IMR-90 (cell line): ENCODE measurements at regions not wholly inside any gene's neighbourhood (a gene's known extent, or its start where the extent isn't known, plus 50 kb on each side); places are given as distances from the start of the nearest gene placed in this dataset.

Source experiments
- ATAC-seq: fragments of 200-7000 bp; cut with Tn5 transposase; 2 replicates; pipeline ENCODE4 v1.9.1; 2020; ENCODE audit warnings: low read depth, mild to moderate bottlenecking, moderate library complexity
- BruUV-seq: library from RNA; stranded (reverse); fragments of 400-500 nt; replicated peaks from 2 replicates; lab custom pipeline; 2021; lab: Mats Ljungman, UMichigan
- CTCF ChIA-PET: fragments of 300-600 bp; formaldehyde crosslinking; extraction: SDS; loops from one replicate; lab custom pipeline; 2021; ENCODE audit warnings: antibody characterized with exemption; lab: Yijun Ruan, JAX
- POLR2A ChIA-PET: fragments of 300-600 bp; sonication (Branson Sonifier 250); formaldehyde crosslinking; loops from one replicate; lab custom pipeline; 2022; ENCODE audit warnings: antibody characterized with exemption; ENCODE audit not compliant: unreplicated experiment; lab: Charles Lee
- DNase-seq: peaks from one replicate; pipeline ENCODE4 v3.0.0; 2013
- H2AFZ ChIP-seq: replicated peaks from 2 replicates; pipeline ENCODE3; 2013; ENCODE audit warnings: low read length, mild to moderate bottlenecking; ENCODE audit not compliant: poor library complexity
- H2AK5ac ChIP-seq: 2 replicates; pipeline ENCODE4 v1.6.1; 2013; ENCODE audit warnings: low read depth, low read length, inconsistent platforms
- H2AK9ac ChIP-seq: replicated peaks from 2 replicates; pipeline ENCODE3; 2013; ENCODE audit warnings: mild to moderate bottlenecking, low read depth, low read length, moderate library complexity; ENCODE audit not compliant: poor library complexity
- H2BK120ac ChIP-seq: 2 replicates; pipeline ENCODE4 v1.6.1; 2013; ENCODE audit warnings: low read depth, low read length, inconsistent platforms
- H2BK15ac ChIP-seq: 3 replicates; pipeline ENCODE4 v1.6.1; 2013; ENCODE audit warnings: low read depth, low read length, inconsistent platforms
- H2BK20ac ChIP-seq: 2 replicates; pipeline ENCODE4 v1.6.1; 2013; ENCODE audit warnings: low read depth, mild to moderate bottlenecking, inconsistent platforms, low read length, moderate library complexity
- H2BK5ac ChIP-seq: 2 replicates; pipeline ENCODE4 v1.6.1; 2013; ENCODE audit warnings: mild to moderate bottlenecking, low read depth, low read length, inconsistent platforms; ENCODE audit not compliant: poor library complexity, severe bottlenecking
- H3K14ac ChIP-seq: replicated peaks from 2 replicates; pipeline ENCODE4 v1.6.1; 2013; ENCODE audit warnings: low read depth, low read length, inconsistent platforms
- H3K18ac ChIP-seq: 2 replicates; pipeline ENCODE4 v1.6.1; 2013; ENCODE audit warnings: low read depth, low read length, control low read depth
- H3K23ac ChIP-seq: 2 replicates; pipeline ENCODE4 v1.6.1; 2013; ENCODE audit warnings: low read depth, low read length, inconsistent platforms
- H3K27ac ChIP-seq: 2 replicates; pipeline ENCODE4 v1.5.1; 2013; ENCODE audit warnings: mild to moderate bottlenecking, control low read depth, low read length; ENCODE audit not compliant: insufficient read depth
- H3K27me3 ChIP-seq: 2 replicates; pipeline ENCODE4 v1.6.1; 2013; ENCODE audit warnings: low read length; ENCODE audit not compliant: control insufficient read depth, insufficient read depth
- H3K36me3 ChIP-seq: 2 replicates; pipeline ENCODE4 v1.6.1; 2013; ENCODE audit warnings: low read length, mixed read lengths; ENCODE audit not compliant: control insufficient read depth, insufficient read depth
- H3K4ac ChIP-seq: 2 replicates; pipeline ENCODE4 v1.6.1; 2013; ENCODE audit warnings: low read depth, low read length, inconsistent platforms
- H3K4me1 ChIP-seq: 2 replicates; pipeline ENCODE4 v1.6.1; 2013; ENCODE audit warnings: low read length, mixed read lengths; ENCODE audit not compliant: control insufficient read depth, insufficient read depth
- H3K4me2 ChIP-seq: 2 replicates; pipeline ENCODE4 v1.6.1; 2013; ENCODE audit warnings: low read depth, mild to moderate bottlenecking, control low read depth, low read length, moderate library complexity
- H3K4me3 ChIP-seq: 2 replicates; pipeline ENCODE4 v1.5.1; 2013; ENCODE audit warnings: low read depth, mild to moderate bottlenecking, control low read depth, low read length, moderate library complexity; ENCODE audit not compliant: insufficient read depth
- H3K56ac ChIP-seq: 2 replicates; pipeline ENCODE4 v1.6.1; 2013; ENCODE audit warnings: low read length, inconsistent platforms; ENCODE audit not compliant: insufficient read depth; ENCODE audit errors: extremely low read depth
- H3K79me1 ChIP-seq, 2 experiments: 2 replicates each; pipeline ENCODE4 v1.6.1; 2013; ENCODE audit warnings: low read length in 2 of 2, inconsistent platforms in 1 of 2, low read depth in 1 of 2
- H3K9ac ChIP-seq: 2 replicates; pipeline ENCODE4 v1.6.1; 2013; ENCODE audit warnings: low read depth, low read length, control low read depth
- H3K9me1 ChIP-seq: 2 replicates; pipeline ENCODE4 v1.6.1; 2013; ENCODE audit warnings: low read length, inconsistent platforms; ENCODE audit not compliant: insufficient read depth
- H3K9me3 ChIP-seq: 2 replicates; pipeline ENCODE4 v1.6.1; 2013; ENCODE audit warnings: low read length; ENCODE audit not compliant: control insufficient read depth, insufficient read depth
- H4K20me1 ChIP-seq: 2 replicates; pipeline ENCODE4 v1.6.1; 2013; ENCODE audit warnings: low read length, inconsistent platforms; ENCODE audit not compliant: insufficient read depth
- H4K5ac ChIP-seq: 2 replicates; pipeline ENCODE4 v1.6.1; 2013; ENCODE audit warnings: mild to moderate bottlenecking, low read depth, low read length, control low read depth
- H4K8ac ChIP-seq, 2 experiments: 2 replicates each; pipeline ENCODE4 v1.6.1; 2013; ENCODE audit warnings: low read depth in 2 of 2, low read length in 2 of 2, control low read depth in 1 of 2, inconsistent platforms in 1 of 2
- H4K91ac ChIP-seq: 2 replicates; pipeline ENCODE4 v1.6.1; 2013; ENCODE audit warnings: low read depth, low read length, inconsistent platforms; ENCODE audit not compliant: insufficient read depth
- FOS ChIP-seq: fragments of 150-350 bp; IDR thresholded peaks from 2 replicates; pipeline ENCODE4 v1.6.1; 2016; ENCODE audit warnings: low read depth, low read length
- MAZ ChIP-seq: IDR thresholded peaks from 2 replicates; pipeline ENCODE4 v1.6.1; 2012; ENCODE audit warnings: low read depth, mild to moderate bottlenecking, low read length, improper control_type of control experiment, moderate library complexity, borderline replicate concordance
- MXI1 ChIP-seq: IDR thresholded peaks from 2 replicates; pipeline ENCODE4 v1.6.1; 2012; ENCODE audit warnings: low read depth, mild to moderate bottlenecking, low read length, moderate library complexity, borderline replicate concordance
- NFE2L2 ChIP-seq: fragments of 150-350 bp; IDR thresholded peaks from 2 replicates; pipeline ENCODE4 v1.6.1; 2016; ENCODE audit warnings: low read depth, mild to moderate bottlenecking, low read length
- POLR2A ChIP-seq: IDR thresholded peaks from 2 replicates; pipeline ENCODE4 v1.6.1; 2012; ENCODE audit warnings: mild to moderate bottlenecking, low read depth, low read length
- RAD21 ChIP-seq: IDR thresholded peaks from 2 replicates; pipeline ENCODE4 v1.6.1; 2012; ENCODE audit warnings: low read length, improper control_type of control experiment
- RFX5 ChIP-seq: IDR thresholded peaks from 2 replicates; pipeline ENCODE4 v1.8.0; 2012; ENCODE audit warnings: low read depth, mild to moderate bottlenecking, low read length, moderate library complexity
- SMC3 ChIP-seq: fragments of 150-350 bp; IDR thresholded peaks from 2 replicates; pipeline ENCODE4 v1.6.1; 2016; ENCODE audit warnings: low read depth, mild to moderate bottlenecking, antibody characterized with exemption, low read length, moderate library complexity
- WGBS, 2 experiments: methylation state at CpG; one replicate each; pipeline versions ENCODE4 v1.1.5 to v1.1.7; 2013; ENCODE audit warnings: missing lambda C conversion rate in 2 of 2; ENCODE audit not compliant: insufficient read length in 1 of 2; ENCODE audit errors: extremely low coverage in 2 of 2; 5-methylcytosine and 5-hydroxymethylcytosine counted together
- dilution Hi-C: fragments of 300-500 bp; cut with HindIII; formaldehyde crosslinking; loops from one replicate; pipeline ENCODE4 v1.14.3; 2018; ENCODE audit warnings: low sequenced_read_pairs; ENCODE audit not compliant: unreplicated experiment
- in situ Hi-C: fragments of 300-500 bp; cut with MboI; formaldehyde crosslinking; loops from 3 replicates; pipeline ENCODE4 v1.14.3; 2019; ENCODE audit warnings: low sequenced_read_pairs, inconsistent platforms, mixed read lengths
- intact Hi-C: fragments of 100-400 bp; cut with micrococcal nuclease; formaldehyde crosslinking; loops from 2 replicates; pipeline ENCODE4 v1.10.0; 2022

DNA sequence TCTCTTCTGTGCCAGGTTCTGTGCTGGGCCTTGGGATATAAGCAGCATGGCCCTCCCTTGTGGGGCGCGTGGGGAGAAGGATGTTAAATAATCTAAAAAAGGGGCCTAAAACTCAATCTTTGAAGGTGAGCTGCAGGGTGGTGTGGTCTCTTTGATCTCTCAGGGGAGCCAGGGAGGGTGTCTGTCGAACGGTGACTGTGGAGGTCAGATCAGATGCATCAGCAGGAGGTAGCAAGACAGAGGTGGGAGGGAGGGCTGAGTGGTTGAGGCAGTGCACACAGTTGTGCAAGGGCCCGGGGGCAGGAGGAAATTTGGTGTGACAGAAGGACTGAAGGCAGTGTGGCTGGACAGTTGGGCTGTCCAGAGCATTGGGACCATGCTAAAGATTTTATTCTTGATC is 287.3 kb downstream of the BMP7 start:
- CTCF ChIA-PET = no interaction called here
- H3K27me3 ChIP-seq = peaks cover 5% of the 10 kb centered on the region; the same call in 1 of the 2 replicates

More for the DNA sequence above, 287.3 kb downstream of the BMP7 start:
- dilution Hi-C loops = no loop called here
- H4K5ac ChIP-seq = no peak overlapping the region
- intact Hi-C loops = no loop called here
- no peaks in the 10 kb centered on the region for H4K20me1 ChIP-seq
- no peak overlapping the region for H2AK5ac ChIP-seq
- no peak overlapping the region for H3K4me3 ChIP-seq
- no peak overlapping the region for H3K23ac ChIP-seq
- H3K56ac ChIP-seq = no peak overlapping the region
- no peak overlapping the region for H2BK120ac ChIP-seq
- H3K27ac ChIP-seq = no peak overlapping the region
- no peak overlapping the region for H2AFZ ChIP-seq
- no peak overlapping the region for H3K4ac ChIP-seq
- TF ChIP-seq MAZ (no peak), NFE2L2 (no peak), SMC3 (no peak), RFX5 (no peak), RAD21 (no peak), FOS (no peak), MXI1 (no peak), POLR2A (no peak)
- no peak overlapping the region for H4K8ac ChIP-seq
- no peak for ATAC-seq
- no peaks in the 10 kb centered on the region for H3K9me3 ChIP-seq
- H2BK20ac ChIP-seq = no peak overlapping the region
- H2BK15ac ChIP-seq = no peak overlapping the region
- POLR2A ChIA-PET = no interaction called here
- H3K4me2 ChIP-seq = no peak overlapping the region
- H2AK9ac ChIP-seq = no peak overlapping the region
- no peak for DNase-seq
- no peaks in the 10 kb centered on the region for H3K4me1 ChIP-seq
- no peak overlapping the region for H2BK5ac ChIP-seq
- no TSS peak for BruUV-seq
- H3K14ac ChIP-seq = no peak overlapping the region
- no peaks in the 10 kb centered on the region for H3K36me3 ChIP-seq
- H4K91ac ChIP-seq = no peak overlapping the region
- no peak overlapping the region for H3K9ac ChIP-seq
- in situ Hi-C loops = loop anchor here (5.0 kb wide), 1 partner anchor 427 kb away; no protein-coding TSS in a partner anchor
- H3K18ac ChIP-seq = no peak overlapping the region
- no peaks in the 10 kb centered on the region for H3K79me1 ChIP-seq
- WGBS, 2 experiments = 45% methylated on average over 4 of the region's 5 CpGs; no CpG with 5 or more reads in 1 of the 2 experiments
- H3K9me1 ChIP-seq = no peaks in the 10 kb centered on the region
